ENCODE measurements at regions not wholly inside any gene's neighbourhood (a gene's known extent, or its start where the extent isn't known, plus 50 kb on each side); places are given as distances from the start of the nearest gene placed in this dataset.

DNA sequence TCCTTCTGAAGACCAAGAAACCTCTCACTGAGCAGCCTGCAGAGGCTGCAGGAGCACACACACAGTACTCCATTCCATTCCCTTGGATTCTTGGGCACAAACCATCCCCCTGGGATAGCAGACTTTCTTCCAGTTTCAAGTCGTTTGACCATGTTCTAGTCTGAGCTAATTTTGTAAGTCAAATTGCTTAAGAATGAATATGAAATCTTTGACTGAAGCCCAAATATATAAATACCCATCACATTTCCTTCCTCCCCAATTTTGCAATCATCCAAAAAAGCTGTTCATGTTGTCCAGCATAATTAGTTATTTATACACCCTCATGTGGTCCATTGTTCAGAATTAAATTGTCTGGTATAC is 231.2 kb upstream of the TPRG1 start:
- Mint-ChIP-seq H3K36me3 (peaks cover 2% of the 10 kb centered on the region), H3K27ac (no peak overlapping the region), H3K9me3 (no peaks in the 10 kb centered on the region), H3K4me3 (no peak overlapping the region), H3K27me3 (ENCODE audit: low read depth) (no peaks in the 10 kb centered on the region), H3K4me1 (peaks cover 9% of the 10 kb centered on the region)
- no peak for TF ChIP-seq CTCF (IDR thresholded peaks at IDR 0.05; ENCODE audit: unreplicated experiment)
- DNase-seq (ENCODE audit: low spot score in 2 of 2, unreplicated experiment in 2 of 2) = no peak

GRCh38 chr3:188941103-188941502 is 230.7 kb upstream of the TPRG1 start:
- Mint-ChIP-seq H3K4me1 (peaks cover 9% of the 10 kb centered on the region), H3K27ac (no peak overlapping the region), H3K4me3 (no peak overlapping the region), H3K36me3 (peaks cover 2% of the 10 kb centered on the region), H3K9me3 (no peaks in the 10 kb centered on the region), H3K27me3 (ENCODE audit: low read depth) (no peaks in the 10 kb centered on the region)
- no peak for TF ChIP-seq CTCF (IDR thresholded peaks at IDR 0.05; ENCODE audit: unreplicated experiment)
- no peak for DNase-seq (ENCODE audit: low spot score in 2 of 2, unreplicated experiment in 2 of 2)

- Mint-ChIP-seq H3K4me1 (peaks cover 9% of the 10 kb centered on the region), H3K9me3 (no peaks in the 10 kb centered on the region), H3K36me3 (peaks cover 2% of the 10 kb centered on the region), H3K4me3 (no peak overlapping the region), H3K27ac (no peak overlapping the region), H3K27me3 (ENCODE audit: low read depth) (no peaks in the 10 kb centered on the region)
- DNase-seq (ENCODE audit: low spot score in 2 of 2, unreplicated experiment in 2 of 2) = no peak
- TF ChIP-seq CTCF (IDR thresholded peaks at IDR 0.05; ENCODE audit: unreplicated experiment) = no peak
Observed at GRCh38 chr3:188942191-188942590, 229.6 kb upstream of the TPRG1 start.

DNA sequence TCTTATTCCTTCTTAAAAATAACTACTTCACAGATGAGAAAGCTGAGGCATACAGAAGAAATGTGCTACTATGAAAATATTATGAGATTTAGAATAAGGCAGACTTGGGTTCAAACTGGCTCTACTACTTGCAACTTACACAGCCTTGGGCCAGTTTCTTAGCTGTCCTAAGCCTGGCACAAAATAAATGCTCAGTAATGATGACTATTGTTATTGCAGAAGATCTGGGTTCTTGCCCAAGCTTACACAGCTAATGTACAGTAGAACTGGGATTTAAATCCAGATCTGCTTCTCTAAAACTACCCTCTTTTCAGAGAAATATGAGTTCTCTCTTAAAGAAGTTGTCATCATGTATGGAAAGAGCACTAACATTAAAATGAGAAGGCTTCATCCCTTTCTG is 228.2 kb upstream of the TPRG1 start:
- DNase-seq (ENCODE audit: low spot score in 2 of 2, unreplicated experiment in 2 of 2) = no peak
- no peak for TF ChIP-seq CTCF (IDR thresholded peaks at IDR 0.05; ENCODE audit: unreplicated experiment)
- Mint-ChIP-seq H3K9me3 (no peaks in the 10 kb centered on the region), H3K27ac (no peak overlapping the region), H3K27me3 (ENCODE audit: low read depth) (no peaks in the 10 kb centered on the region), H3K4me3 (no peak overlapping the region), H3K36me3 (no peaks in the 10 kb centered on the region), H3K4me1 (peaks cover 8% of the 10 kb centered on the region)

- DNase-seq (ENCODE audit: low spot score in 2 of 2, unreplicated experiment in 2 of 2) = no peak
- no peaks in the 10 kb centered on the region for H3K36me3 Mint-ChIP-seq
- no peak for TF ChIP-seq CTCF (IDR thresholded peaks at IDR 0.05; ENCODE audit: unreplicated experiment)
- H3K27me3 Mint-ChIP-seq (ENCODE audit: low read depth) = no peaks in the 10 kb centered on the region
- no peak overlapping the region for H3K4me3 Mint-ChIP-seq
- no peaks in the 10 kb centered on the region for H3K9me3 Mint-ChIP-seq
- H3K27ac Mint-ChIP-seq = no peak overlapping the region
- H3K4me1 Mint-ChIP-seq = peaks cover 11% of the 10 kb centered on the region
Observed at GRCh38 chr3:188944108-188944507, 227.7 kb upstream of the TPRG1 start.
